ENCODE measurements at regions not wholly inside any gene's neighbourhood (a gene's known extent, or its start where the extent isn't known, plus 50 kb on each side); places are given as distances from the start of the nearest gene placed in this dataset.

DNA sequence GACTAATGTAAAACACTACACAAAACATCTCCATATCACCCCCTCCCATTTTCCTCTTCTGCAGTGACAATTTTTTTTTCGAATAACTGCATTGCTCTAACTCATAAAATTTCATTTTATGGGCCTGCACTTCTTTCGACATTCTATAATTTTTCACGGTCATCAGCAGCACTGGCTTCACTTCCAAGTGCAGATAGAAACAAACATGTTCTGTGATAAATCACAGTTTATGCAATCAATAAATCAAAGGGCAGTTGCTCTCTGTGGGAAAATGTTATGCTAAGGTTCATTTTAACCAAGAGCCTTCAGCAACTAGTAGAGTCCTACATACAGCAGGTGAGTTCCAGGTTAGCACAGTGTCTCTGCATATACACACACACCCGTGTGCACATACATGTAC lies 100.1 kb downstream of the GPAM start:
- DNase-seq, result no peak

- no peak for DNase-seq
Measured at GRCh38 chr10:112087953-112088456, 95.6 kb downstream of the GPAM start.

GRCh38 chr10:112091703-112092102 lies 91.9 kb downstream of the GPAM start:
- DNase-seq, result no peak

DNA sequence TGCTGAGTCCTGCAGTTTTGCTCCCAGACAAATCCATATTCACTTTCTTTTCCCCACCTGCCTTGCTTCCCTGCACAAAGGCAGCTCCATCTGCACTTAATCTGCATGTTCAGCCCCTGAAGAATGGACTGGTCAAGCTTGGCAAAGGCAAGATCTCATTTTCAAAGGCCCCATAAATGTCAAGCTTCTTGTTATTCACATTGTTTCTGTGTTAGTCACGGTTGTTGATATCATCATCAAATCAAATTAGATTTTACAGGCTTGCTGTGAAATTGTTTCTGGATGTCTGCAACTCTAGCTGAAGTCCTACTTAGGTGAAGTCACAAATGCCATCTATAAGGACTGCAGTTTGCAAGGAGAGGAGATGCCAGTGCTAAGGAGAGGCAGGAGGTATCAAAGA lies 91.0 kb downstream of the GPAM start:
- no peak for DNase-seq

GRCh38 chr10:112094984-112095383 lies 88.6 kb downstream of the GPAM start:
- DNase-seq, result no peak

DNA sequence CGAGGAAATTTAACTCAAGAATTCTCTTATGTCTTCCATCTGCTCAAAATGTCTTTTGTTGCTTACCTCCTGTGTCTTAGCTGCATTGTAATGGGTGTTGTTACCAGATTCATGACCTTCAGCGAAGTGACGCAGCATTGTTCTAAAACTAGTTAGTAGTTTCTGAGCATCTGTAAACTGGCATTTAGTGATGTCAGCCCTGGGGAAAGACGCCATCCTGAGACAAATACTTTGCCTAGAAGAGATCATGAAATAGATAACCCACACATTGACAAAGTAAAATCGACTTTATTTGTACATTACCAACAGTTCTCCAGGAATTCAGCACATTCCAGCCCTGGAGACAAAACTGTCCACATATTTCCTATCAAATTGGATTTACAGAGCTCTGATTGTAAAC lies 87.8 kb downstream of the GPAM start:
- no peak for DNase-seq

DNA sequence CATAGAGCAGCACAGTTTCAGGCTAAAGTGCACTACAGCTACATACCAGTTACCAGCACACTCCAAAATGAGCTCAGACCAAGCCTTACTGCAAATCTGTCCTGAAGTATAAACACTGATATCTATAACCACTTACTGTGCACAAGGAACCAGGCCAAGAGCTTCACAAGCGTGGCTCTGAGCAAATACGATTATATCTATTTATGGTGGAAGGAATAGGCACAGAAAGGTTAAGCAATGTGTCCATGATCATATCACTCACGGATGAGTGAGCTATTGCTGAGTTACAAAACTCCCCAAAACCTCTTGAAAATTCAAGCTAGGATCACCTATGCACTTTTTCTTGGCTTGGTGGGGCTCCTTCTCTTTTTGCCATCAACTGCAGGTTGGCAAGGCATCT lies 84.9 kb downstream of the GPAM start:
- DNase-seq, result no peak
